ENCODE measurements at regions not wholly inside any gene's neighbourhood (a gene's known extent, or its start where the extent isn't known, plus 50 kb on each side); places are given as distances from the start of the nearest gene placed in this dataset.

DNA sequence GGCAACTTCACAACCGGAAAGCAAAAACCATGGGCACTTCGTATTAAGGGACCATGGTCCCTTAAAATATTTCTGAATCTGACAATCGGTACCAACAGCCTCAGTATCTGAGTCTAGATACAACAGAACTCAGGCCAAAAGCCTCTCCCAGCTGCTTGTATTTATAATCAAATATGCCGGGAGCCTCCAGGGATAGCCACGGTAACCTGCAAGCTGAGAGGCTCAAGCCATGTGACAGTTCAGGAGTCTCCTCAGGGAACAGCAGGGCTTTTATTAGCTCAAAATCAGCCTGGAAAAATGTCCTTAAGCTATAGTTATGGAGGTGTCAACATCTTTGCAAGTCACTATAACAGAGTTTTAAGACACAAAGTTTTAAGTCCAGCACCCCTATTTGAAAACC, 352.8 kb upstream of the GYPC start:
- Histone ChIP-seq H3K27me3 (ENCODE audit: insufficient read depth, low read depth) (no peaks in the 10 kb centered on the region), H4K20me1 (ENCODE audit: insufficient read depth) (no peaks in the 10 kb centered on the region), H3K4me3 (no peak overlapping the region), H3K9me2 (ENCODE audit: insufficient read depth) (peaks cover 4% of the 10 kb centered on the region; the same call in 1 of the 2 replicates), H2AFZ (no peak overlapping the region), H3K27ac (no peak overlapping the region), H3F3A (ENCODE audit: insufficient read depth, low read depth) (no peaks in the 10 kb centered on the region), H3K36me3 (ENCODE audit: low read depth) (no peaks in the 10 kb centered on the region), H3K4me2 (no peak overlapping the region), H3K9me3 (ENCODE audit: insufficient read depth, low read depth) (no peaks in the 10 kb centered on the region), H3K4me1 (replicated peaks; ENCODE audit: insufficient read depth) (no peaks in the 10 kb centered on the region), H3K79me2 (ENCODE audit: low read depth) (no peaks in the 10 kb centered on the region)
- DNase-seq, result no peak
- ChIA-PET CTCF (no interaction called here), POLR2A (ENCODE audit: unreplicated experiment) (no interaction called here)
- intact Hi-C loops (cut with micrococcal nuclease; ENCODE audit: unreplicated experiment), result no loop called here
- BruUV-seq (replicated peaks), result no TSS peak
- no peak for TF ChIP-seq CTCF (conservative IDR thresholded peaks at IDR 0.05)
- no peak for TF ChIP-seq EZH2 (IDR thresholded peaks at IDR 0.05; ENCODE audit: low read depth)

DNA sequence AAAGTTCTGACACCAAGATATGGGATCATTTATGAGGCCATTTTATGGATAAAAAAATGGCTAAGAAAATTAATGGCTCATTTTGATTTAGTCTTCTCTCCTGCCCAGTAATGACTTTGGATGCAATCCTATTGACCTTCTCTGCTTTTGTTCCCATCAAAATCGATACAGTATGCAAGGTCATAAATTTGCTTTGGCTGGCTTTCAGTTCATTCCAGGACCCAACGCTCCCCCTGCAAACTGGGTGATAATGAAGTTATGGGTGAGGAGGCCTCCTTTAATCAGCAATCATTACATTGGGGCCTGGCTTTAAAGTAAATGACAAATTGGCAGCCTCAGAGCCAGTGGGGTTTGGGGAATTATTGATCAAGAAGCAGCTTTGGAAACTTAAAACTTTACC, 351.8 kb upstream of the GYPC start:
- POLR2A ChIA-PET (ENCODE audit: unreplicated experiment), result no interaction called here

GRCh38 chr2:126306539-126306938, 349.4 kb upstream of the GYPC start:
- BruUV-seq (replicated peaks), result no TSS peak
- intact Hi-C loops (cut with micrococcal nuclease; ENCODE audit: unreplicated experiment), result no loop called here
- ChIA-PET CTCF (no interaction called here), POLR2A (ENCODE audit: unreplicated experiment) (no interaction called here)
- H2AFZ ChIP-seq, result no peak overlapping the region
- no peak overlapping the region for H3K4me3 ChIP-seq
- no peaks in the 10 kb centered on the region for H3K79me2 ChIP-seq (ENCODE audit: low read depth)
- H3K36me3 ChIP-seq (ENCODE audit: low read depth), result no peaks in the 10 kb centered on the region
- no peak for DNase-seq
- H3K9me2 ChIP-seq (ENCODE audit: insufficient read depth), result peaks cover 4% of the 10 kb centered on the region; the same call in 1 of the 2 replicates
- H3K9me3 ChIP-seq (ENCODE audit: insufficient read depth, low read depth), result no peaks in the 10 kb centered on the region
- no peaks in the 10 kb centered on the region for H4K20me1 ChIP-seq (ENCODE audit: insufficient read depth)
- no peak for TF ChIP-seq EZH2 (IDR thresholded peaks at IDR 0.05; ENCODE audit: low read depth)
- no peak for TF ChIP-seq CTCF (conservative IDR thresholded peaks at IDR 0.05)
- no peaks in the 10 kb centered on the region for H3F3A ChIP-seq (ENCODE audit: insufficient read depth, low read depth)
- no peak overlapping the region for H3K4me2 ChIP-seq
- H3K27ac ChIP-seq, result no peak overlapping the region
- H3K27me3 ChIP-seq (ENCODE audit: insufficient read depth, low read depth), result no peaks in the 10 kb centered on the region
- H3K4me1 ChIP-seq (replicated peaks; ENCODE audit: insufficient read depth), result no peaks in the 10 kb centered on the region

More for the DNA sequence above, 351.8 kb upstream of the GYPC start:
- H3K4me2 ChIP-seq, result no peak overlapping the region
- TF ChIP-seq EZH2 (IDR thresholded peaks at IDR 0.05; ENCODE audit: low read depth) (no peak), CTCF (conservative IDR thresholded peaks at IDR 0.05) (no peak)
- no peaks in the 10 kb centered on the region for H3K79me2 ChIP-seq (ENCODE audit: low read depth)
- BruUV-seq (replicated peaks), result no TSS peak
- H3K9me2 ChIP-seq (ENCODE audit: insufficient read depth), result peaks cover 4% of the 10 kb centered on the region; the same call in 1 of the 2 replicates
- H3K9me3 ChIP-seq (ENCODE audit: insufficient read depth, low read depth), result no peaks in the 10 kb centered on the region
- H3K27me3 ChIP-seq (ENCODE audit: insufficient read depth, low read depth), result no peaks in the 10 kb centered on the region
- no peak overlapping the region for H2AFZ ChIP-seq
- H3F3A ChIP-seq (ENCODE audit: insufficient read depth, low read depth), result no peaks in the 10 kb centered on the region
- no peak for DNase-seq
- H4K20me1 ChIP-seq (ENCODE audit: insufficient read depth), result no peaks in the 10 kb centered on the region
- no peaks in the 10 kb centered on the region for H3K36me3 ChIP-seq (ENCODE audit: low read depth)
- H3K27ac ChIP-seq, result no peak overlapping the region
- no peak overlapping the region for H3K4me3 ChIP-seq
- no peaks in the 10 kb centered on the region for H3K4me1 ChIP-seq (replicated peaks; ENCODE audit: insufficient read depth)
- CTCF ChIA-PET, result no interaction called here
- intact Hi-C loops (cut with micrococcal nuclease; ENCODE audit: unreplicated experiment), result no loop called here

Data from PC-9 (cell line).